Stomach (tissue), 8 donors: ENCODE measurements at regions not wholly inside any gene's neighbourhood (a gene's known extent, or its start where the extent isn't known, plus 50 kb on each side); places are given as distances from the start of the nearest gene placed in this dataset.

Experiments used
- DNase-seq, 2 donors: peaks; one replicate each; pipeline versions ENCODE4 v3.0.0 to v3.0.0-alpha.2; 2013 to 2019
- H3K27ac ChIP-seq, 5 donors: fragments of 200-600 bp in 4 of 5; sonication (generic) in 4 of 5; one replicate each; pipeline ENCODE4 v1.5.1; 2013 to 2019; ENCODE audit warnings: mild to moderate bottlenecking in 1 of 5, moderate library complexity in 1 of 5
- H3K27me3 ChIP-seq, 3 donors: fragments of 200-600 bp; sonication (generic); one replicate each; pipeline ENCODE4 v1.5.1; 2017 to 2019; ENCODE audit warnings: mixed run types in 1 of 3
- H3K36me3 ChIP-seq, 4 donors: fragments of 200-600 bp; sonication (generic); 1 replicate in 3 of 4; 2 replicates in 1 of 4; pipeline ENCODE4 v1.5.1; 2016 to 2019
- H3K4me1 ChIP-seq, 4 donors: fragments of 200-600 bp; sonication (generic); one replicate each; pipeline ENCODE4 v1.5.1; 2016 to 2019
- H3K4me3 ChIP-seq, 4 donors: fragments of 200-600 bp; sonication (generic) in 3 of 4; one replicate each; pipeline ENCODE4 v1.5.1; 2016 to 2019; ENCODE audit warnings: mild to moderate bottlenecking in 1 of 4
- H3K9me3 ChIP-seq, 4 donors: fragments of 200-600 bp; sonication (generic); one replicate each; pipeline ENCODE4 v1.5.1; 2016 to 2019
- EP300 ChIP-seq: sonication (generic); formaldehyde crosslinking; IDR thresholded peaks from one replicate; pipeline ENCODE4 v1.6.1; 2017; ENCODE audit warnings: antibody characterized with exemption
- POLR2A ChIP-seq, 4 donors: fragments of 450-650 bp; IDR thresholded peaks; one replicate each; pipeline ENCODE4 v1.6.1; 2016; ENCODE audit warnings: antibody characterized with exemption in 4 of 4, control low read depth in 2 of 4, mild to moderate bottlenecking in 1 of 4, moderate library complexity in 1 of 4
- POLR2AphosphoS5 ChIP-seq, 3 donors: sonication (generic); formaldehyde crosslinking; IDR thresholded peaks; one replicate each; pipeline ENCODE4 v1.6.1; 2016; ENCODE audit warnings: antibody characterized with exemption in 3 of 3
- WGBS, 5 donors: extraction: QIAGEN DNeasy Blood & Tissue Kit in 3 of 5; methylation state at CpG; one replicate each; pipeline versions ENCODE4 v1.1.5 to v1.1.7; 2013 to 2018; 5-methylcytosine and 5-hydroxymethylcytosine counted together
- intact Hi-C: fragments of 100-400 bp; cut with DNase I; formaldehyde crosslinking; loops from one replicate; pipeline ENCODE4 v1.15.1; 2023; ENCODE audit warnings: low total_unique reads
- TF ChIP-seq, protein P1 (sequence below), 7 experiments: fragments of 450-650 bp in 4 of 7; fragments of 200-600 bp in 3 of 7; sonication (generic) in 3 of 7; IDR thresholded peaks; one replicate each; pipeline ENCODE4 v1.5.1; 2016 to 2019; ENCODE audit warnings: antibody characterized with exemption in 7 of 7, control low read depth in 2 of 7, mild to moderate bottlenecking in 1 of 7
- donor health status: healthy with polysubstance abuse.
- donor health status: Bipolar disorder and iron deficiency.
- donor health status: healthy.

DNA sequence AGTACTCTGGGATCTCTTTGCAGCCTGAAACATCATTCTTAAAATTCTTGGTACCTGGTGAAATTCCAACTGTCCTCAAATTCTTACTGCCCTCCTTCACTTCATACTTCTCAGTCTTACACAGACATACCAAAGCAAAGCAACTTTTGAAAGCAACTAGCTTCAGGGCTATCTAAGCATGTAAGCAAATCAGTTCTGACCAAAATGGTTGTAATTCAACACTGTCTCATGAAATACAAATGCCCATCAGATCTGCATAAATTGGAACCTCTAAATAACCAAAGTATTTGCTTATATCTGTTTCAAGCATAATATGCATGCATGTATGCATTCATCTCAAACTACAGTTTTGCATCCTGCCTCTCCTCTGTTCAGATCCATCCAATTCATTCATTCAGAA lies 308.1 kb upstream of the PPARGC1A start:
- DNase-seq: no peak
- Histone ChIP-seq H3K9me3 (no peaks in the 10 kb centered on the region), H3K27me3 (no peaks in the 10 kb centered on the region), H3K36me3 (no peaks in the 10 kb centered on the region), H3K4me3 (no peak overlapping the region), H3K4me1 (no peaks in the 10 kb centered on the region), H3K27ac (no peak overlapping the region)
- no peak for TF ChIP-seq EP300
- no peak for TF ChIP-seq POLR2A (IDR thresholded peaks at IDR 0.05)
- TF ChIP-seq, protein P1, sequence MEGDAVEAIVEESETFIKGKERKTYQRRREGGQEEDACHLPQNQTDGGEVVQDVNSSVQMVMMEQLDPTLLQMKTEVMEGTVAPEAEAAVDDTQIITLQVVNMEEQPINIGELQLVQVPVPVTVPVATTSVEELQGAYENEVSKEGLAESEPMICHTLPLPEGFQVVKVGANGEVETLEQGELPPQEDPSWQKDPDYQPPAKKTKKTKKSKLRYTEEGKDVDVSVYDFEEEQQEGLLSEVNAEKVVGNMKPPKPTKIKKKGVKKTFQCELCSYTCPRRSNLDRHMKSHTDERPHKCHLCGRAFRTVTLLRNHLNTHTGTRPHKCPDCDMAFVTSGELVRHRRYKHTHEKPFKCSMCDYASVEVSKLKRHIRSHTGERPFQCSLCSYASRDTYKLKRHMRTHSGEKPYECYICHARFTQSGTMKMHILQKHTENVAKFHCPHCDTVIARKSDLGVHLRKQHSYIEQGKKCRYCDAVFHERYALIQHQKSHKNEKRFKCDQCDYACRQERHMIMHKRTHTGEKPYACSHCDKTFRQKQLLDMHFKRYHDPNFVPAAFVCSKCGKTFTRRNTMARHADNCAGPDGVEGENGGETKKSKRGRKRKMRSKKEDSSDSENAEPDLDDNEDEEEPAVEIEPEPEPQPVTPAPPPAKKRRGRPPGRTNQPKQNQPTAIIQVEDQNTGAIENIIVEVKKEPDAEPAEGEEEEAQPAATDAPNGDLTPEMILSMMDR (IDR thresholded peaks at IDR 0.05): no peak
- intact Hi-C loops: no loop called here

DNA sequence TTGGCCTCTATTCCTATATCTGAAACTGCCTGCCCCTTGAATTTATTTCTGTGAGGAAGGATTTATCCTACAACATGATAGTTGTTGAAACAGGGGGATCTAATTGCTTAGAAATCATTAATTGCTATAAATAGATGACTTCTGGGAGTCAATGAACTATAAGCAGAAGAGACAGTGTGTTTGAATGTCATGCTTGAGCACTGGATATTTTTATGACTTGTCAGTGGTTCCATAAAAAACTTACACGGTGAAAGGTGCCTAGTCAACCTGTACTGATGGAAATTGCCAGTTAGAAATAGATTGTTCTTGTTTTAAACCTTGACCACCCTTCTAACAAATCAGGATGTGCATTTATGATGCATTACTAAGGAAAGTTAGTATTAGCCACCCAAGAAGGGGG lies 306.9 kb upstream of the PPARGC1A start:
- no peak overlapping the region for H3K4me3 ChIP-seq
- no peaks in the 10 kb centered on the region for H3K27me3 ChIP-seq
- intact Hi-C loops: no loop called here
- H3K27ac ChIP-seq: no peak overlapping the region
- 67 to 80% (median 70%) methylated on average over 1 of the region's 1 CpG for WGBS, 5 donors
- DNase-seq: no peak
- no peaks in the 10 kb centered on the region for H3K9me3 ChIP-seq
- no peaks in the 10 kb centered on the region for H3K36me3 ChIP-seq
- TF ChIP-seq POLR2AphosphoS5 (IDR thresholded peaks at IDR 0.05) (no peak), POLR2A (IDR thresholded peaks at IDR 0.05) (no peak), EP300 (no peak)
- TF ChIP-seq, protein P1 (IDR thresholded peaks at IDR 0.05): no peak
- no peaks in the 10 kb centered on the region for H3K4me1 ChIP-seq

DNA sequence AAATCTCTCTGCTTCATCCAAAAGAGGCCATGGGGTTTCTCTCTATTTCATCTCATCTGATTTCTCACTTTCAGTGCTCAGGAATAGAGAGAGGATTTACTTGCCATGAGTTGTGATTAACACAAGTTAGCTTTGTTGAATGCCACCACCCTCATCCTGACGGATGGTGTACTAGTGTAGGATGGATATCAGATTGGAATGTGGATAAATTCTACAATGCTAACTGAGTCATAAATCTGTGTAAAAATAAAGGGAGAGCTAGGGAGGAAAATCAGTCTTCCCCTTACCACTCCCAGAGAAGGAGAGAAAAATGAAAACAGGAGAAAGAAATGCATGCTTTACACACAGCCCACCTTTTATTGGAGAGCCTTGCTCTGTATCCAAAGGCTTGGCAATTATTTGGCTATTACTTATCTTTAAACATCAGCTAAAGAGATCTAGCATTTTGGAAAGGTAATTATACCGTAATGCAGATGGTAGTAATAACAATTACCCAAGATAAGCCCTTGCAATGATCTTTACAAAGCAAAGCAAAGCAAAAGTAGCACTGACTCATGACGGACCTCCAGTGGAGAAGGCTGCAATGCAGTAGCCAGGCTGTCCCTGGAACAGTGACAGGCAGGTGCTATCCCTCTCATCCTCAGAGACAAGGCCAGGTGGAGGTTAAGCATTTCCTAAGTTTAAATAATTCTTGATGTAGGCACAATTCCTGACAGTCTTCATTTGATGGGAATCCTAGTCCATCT lies 306.3 kb upstream of the PPARGC1A start:
- DNase-seq: no peak
- TF ChIP-seq, protein P1 (IDR thresholded peaks at IDR 0.05): no peak
- TF ChIP-seq EP300 (no peak), POLR2A (IDR thresholded peaks at IDR 0.05) (no peak), POLR2AphosphoS5 (IDR thresholded peaks at IDR 0.05) (no peak)
- no peaks in the 10 kb centered on the region for H3K4me1 ChIP-seq
- 49 to 66% (median 55%) methylated on average over 3 of the region's 3 CpGs for WGBS, 5 donors
- H3K27me3 ChIP-seq: no peaks in the 10 kb centered on the region
- no peak overlapping the region for H3K4me3 ChIP-seq
- intact Hi-C loops: no loop called here
- H3K27ac ChIP-seq: no peak overlapping the region
- H3K9me3 ChIP-seq: no peaks in the 10 kb centered on the region
- no peaks in the 10 kb centered on the region for H3K36me3 ChIP-seq

GRCh38 chr4:24192018-24192641 lies 302.3 kb upstream of the PPARGC1A start:
- Histone ChIP-seq H3K27ac (no peak overlapping the region), H3K27me3 (no peaks in the 10 kb centered on the region), H3K4me1 (no peaks in the 10 kb centered on the region), H3K9me3 (no peaks in the 10 kb centered on the region), H3K4me3 (no peak overlapping the region), H3K36me3 (no peaks in the 10 kb centered on the region)
- intact Hi-C loops: no loop called here
- TF ChIP-seq POLR2A (IDR thresholded peaks at IDR 0.05) (no peak), POLR2AphosphoS5 (IDR thresholded peaks at IDR 0.05) (no peak), EP300 (no peak)
- TF ChIP-seq, protein P1 (IDR thresholded peaks at IDR 0.05): no peak
- DNase-seq: no peak
- WGBS, 5 donors: 68 to 71% (median 69%) methylated on average over 6 of the region's 6 CpGs
